Upper lobe of right lung (tissue), 1 donor: ENCODE measurements at regions not wholly inside any gene's neighbourhood (a gene's known extent, or its start where the extent isn't known, plus 50 kb on each side); places are given as distances from the start of the nearest gene placed in this dataset.

Experiments used
- ATAC-seq: fragments of 200-7000 bp; cut with Tn5 transposase; one replicate; pipeline ENCODE4 v1.9.1; 2020; ENCODE audit warnings: mild to moderate bottlenecking, moderate library complexity
- DNase-seq: peaks from one replicate; pipeline ENCODE4 v3.0.0-alpha.2; 2020
- H3K27ac ChIP-seq: fragments of 200-600 bp; one replicate; pipeline ENCODE4 v1.8.0; 2022
- H3K27me3 ChIP-seq: fragments of 200-600 bp; one replicate; pipeline ENCODE4 v1.8.0; 2022; ENCODE audit warnings: mild to moderate bottlenecking
- H3K36me3 ChIP-seq: fragments of 200-600 bp; one replicate; pipeline ENCODE4 v1.8.0; 2022
- H3K4me1 ChIP-seq: fragments of 200-600 bp; one replicate; pipeline ENCODE4 v1.8.0; 2022
- H3K4me3 ChIP-seq: fragments of 200-600 bp; one replicate; pipeline ENCODE4 v1.8.0; 2022; ENCODE audit warnings: mild to moderate bottlenecking
- H3K9me3 ChIP-seq: fragments of 200-600 bp; one replicate; pipeline ENCODE4 v1.8.0; 2022
- CTCF ChIP-seq: fragments of 200-600 bp; IDR thresholded peaks from one replicate; pipeline ENCODE4 v1.8.0; 2022; ENCODE audit warnings: antibody characterized with exemption
- intact Hi-C: fragments of 100-400 bp; cut with DNase I; formaldehyde crosslinking; loops from one replicate; pipeline ENCODE4 v1.11.0; 2022
- donor health status: DM: no; HTN: yes; CAD: no; lungs with severe emphysema.

- intact Hi-C loops = no loop called here
- DNase-seq (no peak), ATAC-seq (no peak)
- no peak overlapping the region for H3K4me3 ChIP-seq
- no peak overlapping the region for H3K27ac ChIP-seq
- H3K4me1 ChIP-seq = no peaks in the 10 kb centered on the region
- H3K9me3 ChIP-seq = no peaks in the 10 kb centered on the region
- H3K27me3 ChIP-seq = no peaks in the 10 kb centered on the region
- no peak for TF ChIP-seq CTCF
- no peaks in the 10 kb centered on the region for H3K36me3 ChIP-seq
These were observed 178.5 kb upstream of the DAAM1 start for GRCh38 chr14:59009967-59010366.

- Histone ChIP-seq H3K27me3 (no peaks in the 10 kb centered on the region), H3K36me3 (no peaks in the 10 kb centered on the region), H3K4me1 (no peaks in the 10 kb centered on the region), H3K4me3 (no peak overlapping the region), H3K27ac (no peak overlapping the region), H3K9me3 (no peaks in the 10 kb centered on the region)
- no peak for TF ChIP-seq CTCF
- ATAC-seq (no peak), DNase-seq (no peak)
- intact Hi-C loops = no loop called here
These were observed 174.7 kb upstream of the DAAM1 start for GRCh38 chr14:59013672-59014298.

- DNase-seq (no peak), ATAC-seq (no peak)
- no peak overlapping the region for H3K4me3 ChIP-seq
- no peaks in the 10 kb centered on the region for H3K4me1 ChIP-seq
- intact Hi-C loops = no loop called here
- H3K27me3 ChIP-seq = no peaks in the 10 kb centered on the region
- H3K27ac ChIP-seq = no peak overlapping the region
- TF ChIP-seq CTCF = no peak
- H3K36me3 ChIP-seq = no peaks in the 10 kb centered on the region
- no peaks in the 10 kb centered on the region for H3K9me3 ChIP-seq
These were observed 173.0 kb upstream of the DAAM1 start for GRCh38 chr14:59015482-59015881.

GRCh38 chr14:59017285-59017965 is 171.0 kb upstream of the DAAM1 start:
- Histone ChIP-seq H3K36me3 (no peaks in the 10 kb centered on the region), H3K9me3 (no peaks in the 10 kb centered on the region), H3K27ac (no peak overlapping the region), H3K4me3 (no peak overlapping the region), H3K4me1 (no peaks in the 10 kb centered on the region), H3K27me3 (no peaks in the 10 kb centered on the region)
- intact Hi-C loops = no loop called here
- TF ChIP-seq CTCF = no peak
- ATAC-seq = no peak
- no peak for DNase-seq

- H3K4me3 ChIP-seq = no peak overlapping the region
- no peaks in the 10 kb centered on the region for H3K36me3 ChIP-seq
- no peaks in the 10 kb centered on the region for H3K27me3 ChIP-seq
- no peak overlapping the region for H3K27ac ChIP-seq
- no peaks in the 10 kb centered on the region for H3K9me3 ChIP-seq
- DNase-seq = no peak
- ATAC-seq = no peak
- no peak for TF ChIP-seq CTCF
- intact Hi-C loops = no loop called here
- no peaks in the 10 kb centered on the region for H3K4me1 ChIP-seq
These were observed 170.0 kb upstream of the DAAM1 start for GRCh38 chr14:59018460-59018859.
